Esophagus muscularis mucosa (tissue), 4 donors: ENCODE measurements at regions not wholly inside any gene's neighbourhood (a gene's known extent, or its start where the extent isn't known, plus 50 kb on each side); places are given as distances from the start of the nearest gene placed in this dataset.

Source experiments
- DNase-seq: peaks from one replicate; pipeline ENCODE4 v3.0.0-alpha.2; 2017; ENCODE audit errors: extremely low spot score
- H3K27ac ChIP-seq, 4 donors: fragments of 200-600 bp; sonication (generic); replicated peaks in 1 of 4; 1 replicate in 3 of 4; 2 replicates in 1 of 4; pipeline ENCODE4 v1.5.1; 2016 to 2019; ENCODE audit warnings: mild to moderate bottlenecking in 1 of 4
- H3K27me3 ChIP-seq, 4 donors: fragments of 200-600 bp; sonication (generic); one replicate each; pipeline versions ENCODE4 v1.5.1 to v1.6.0; 2016 to 2019
- H3K36me3 ChIP-seq, 4 donors: fragments of 200-600 bp; sonication (generic); one replicate each; pipeline ENCODE4 v1.5.1; 2016 to 2019
- H3K4me1 ChIP-seq, 4 donors: fragments of 200-600 bp; sonication (generic); one replicate each; pipeline ENCODE4 v1.5.1; 2016 to 2019
- H3K4me3 ChIP-seq, 4 donors: fragments of 200-600 bp; sonication (generic); 1 replicate in 2 of 4; 2 replicates in 2 of 4; pipeline ENCODE4 v1.5.1; 2016 to 2019; ENCODE audit warnings: mild to moderate bottlenecking in 4 of 4, moderate library complexity in 1 of 4
- H3K9me3 ChIP-seq, 4 donors: fragments of 200-600 bp; sonication (generic); 1 replicate in 3 of 4; 2 replicates in 1 of 4; pipeline ENCODE4 v1.5.1; 2016 to 2019
- EP300 ChIP-seq: sonication (generic); formaldehyde crosslinking; IDR thresholded peaks from one replicate; pipeline ENCODE4 v1.6.1; 2017; ENCODE audit warnings: antibody characterized with exemption
- POLR2A ChIP-seq: fragments of 450-650 bp; IDR thresholded peaks from one replicate; pipeline ENCODE4 v1.6.1; 2017; ENCODE audit warnings: antibody characterized with exemption, moderate library complexity, mild to moderate bottlenecking, low read depth
- POLR2AphosphoS5 ChIP-seq, 2 donors: sonication (generic); formaldehyde crosslinking; IDR thresholded peaks; one replicate each; pipeline ENCODE4 v1.6.1; 2017; ENCODE audit warnings: antibody characterized with exemption in 2 of 2
- WGBS: methylation state at CpG from one replicate; pipeline ENCODE4 v1.1.5; 2018; 5-methylcytosine and 5-hydroxymethylcytosine counted together
- intact Hi-C: fragments of 100-400 bp; cut with DNase I; formaldehyde crosslinking; loops from one replicate; pipeline ENCODE4 v1.15.1; 2023
- TF ChIP-seq, protein P1 (sequence below), 3 experiments: fragments of 200-600 bp in 2 of 3; fragments of 450-650 bp in 1 of 3; sonication (generic) in 2 of 3; IDR thresholded peaks; one replicate each; pipeline ENCODE4 v1.5.1; 2017 to 2019; ENCODE audit warnings: antibody characterized with exemption in 3 of 3, mild to moderate bottlenecking in 2 of 3, moderate library complexity in 1 of 3

- Histone ChIP-seq H3K4me1 (no peaks in the 10 kb centered on the region), H3K27ac (no peak overlapping the region), H3K9me3 (peaks cover 0 to 9% (median 4%) of the 10 kb centered on the region in 4 donors), H3K27me3 (peaks cover 0 to 19% (median 0%) of the 10 kb centered on the region in 4 donors), H3K4me3 (no peak overlapping the region), H3K36me3 (no peaks in the 10 kb centered on the region)
- TF ChIP-seq, protein P1, sequence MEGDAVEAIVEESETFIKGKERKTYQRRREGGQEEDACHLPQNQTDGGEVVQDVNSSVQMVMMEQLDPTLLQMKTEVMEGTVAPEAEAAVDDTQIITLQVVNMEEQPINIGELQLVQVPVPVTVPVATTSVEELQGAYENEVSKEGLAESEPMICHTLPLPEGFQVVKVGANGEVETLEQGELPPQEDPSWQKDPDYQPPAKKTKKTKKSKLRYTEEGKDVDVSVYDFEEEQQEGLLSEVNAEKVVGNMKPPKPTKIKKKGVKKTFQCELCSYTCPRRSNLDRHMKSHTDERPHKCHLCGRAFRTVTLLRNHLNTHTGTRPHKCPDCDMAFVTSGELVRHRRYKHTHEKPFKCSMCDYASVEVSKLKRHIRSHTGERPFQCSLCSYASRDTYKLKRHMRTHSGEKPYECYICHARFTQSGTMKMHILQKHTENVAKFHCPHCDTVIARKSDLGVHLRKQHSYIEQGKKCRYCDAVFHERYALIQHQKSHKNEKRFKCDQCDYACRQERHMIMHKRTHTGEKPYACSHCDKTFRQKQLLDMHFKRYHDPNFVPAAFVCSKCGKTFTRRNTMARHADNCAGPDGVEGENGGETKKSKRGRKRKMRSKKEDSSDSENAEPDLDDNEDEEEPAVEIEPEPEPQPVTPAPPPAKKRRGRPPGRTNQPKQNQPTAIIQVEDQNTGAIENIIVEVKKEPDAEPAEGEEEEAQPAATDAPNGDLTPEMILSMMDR (IDR thresholded peaks at IDR 0.05): no peak
- TF ChIP-seq POLR2AphosphoS5 (IDR thresholded peaks at IDR 0.05) (no peak), EP300 (no peak), POLR2A (no peak)
- intact Hi-C loops: no loop called here
- no peak for DNase-seq
- WGBS: 84% methylated on average over 16 of the region's 16 CpGs
These were observed 583.5 kb upstream of the SALL3 start for GRCh38 chr18:78396077-78396476.

DNA sequence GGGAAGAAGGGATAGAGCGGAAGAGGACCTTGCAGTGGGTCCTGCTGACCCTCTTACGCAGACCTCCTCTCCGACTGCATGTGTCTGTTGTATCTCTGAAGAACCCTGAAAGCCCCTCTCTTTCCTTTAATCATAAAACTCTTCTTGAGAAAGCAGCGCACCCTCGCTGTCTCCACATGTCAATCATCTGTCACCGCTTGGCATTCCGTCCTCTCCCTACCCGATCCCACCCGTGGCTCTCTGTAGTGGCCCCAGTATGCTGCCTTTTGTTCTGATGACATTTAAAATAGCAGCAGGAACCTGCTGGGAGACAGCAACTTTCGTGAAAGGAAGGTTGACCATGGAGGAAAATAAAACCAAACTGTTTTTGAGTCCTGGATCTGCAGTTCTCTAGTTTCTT lies 582.9 kb upstream of the SALL3 start:
- Histone ChIP-seq H3K27me3 (peaks cover 0 to 19% (median 0%) of the 10 kb centered on the region in 4 donors), H3K4me3 (no peak overlapping the region), H3K27ac (no peak overlapping the region), H3K4me1 (no peaks in the 10 kb centered on the region), H3K9me3 (peaks cover 0 to 9% (median 4%) of the 10 kb centered on the region in 4 donors), H3K36me3 (no peaks in the 10 kb centered on the region)
- intact Hi-C loops: no loop called here
- no peak for DNase-seq
- WGBS: 83% methylated on average over 10 of the region's 10 CpGs
- no peak for TF ChIP-seq EP300
- TF ChIP-seq, protein P1 (IDR thresholded peaks at IDR 0.05): no peak
- TF ChIP-seq POLR2AphosphoS5 (IDR thresholded peaks at IDR 0.05): no peak
- TF ChIP-seq POLR2A: no peak

DNA sequence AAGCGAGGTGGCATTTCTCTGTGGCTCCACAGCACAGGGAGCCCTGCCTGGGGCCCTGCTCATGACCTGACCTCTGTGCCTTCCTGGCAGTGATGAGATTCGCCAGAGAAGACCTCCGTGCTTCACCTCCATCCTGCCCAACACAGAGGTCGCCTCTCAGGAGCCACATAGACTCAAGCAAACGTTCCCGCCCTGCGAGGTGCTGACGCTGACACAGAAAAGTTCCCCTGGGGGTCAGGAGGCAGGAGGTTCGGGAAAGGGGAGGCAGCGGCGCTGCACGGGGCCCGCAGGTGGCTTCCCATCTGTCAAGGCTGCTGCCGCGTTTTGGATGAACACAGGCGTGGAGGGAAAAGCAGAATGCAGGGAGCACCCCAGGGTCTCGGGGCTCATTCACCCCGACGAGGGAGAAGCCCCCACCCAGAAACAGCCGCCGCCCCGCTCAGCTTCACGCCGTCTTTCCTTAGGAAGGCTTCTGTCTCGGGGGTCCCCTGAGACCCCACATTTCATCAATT lies 579.6 kb upstream of the SALL3 start:
- Histone ChIP-seq H3K27me3 (peaks cover 0 to 23% (median 0%) of the 10 kb centered on the region in 4 donors), H3K9me3 (peaks cover 0 to 9% (median 4%) of the 10 kb centered on the region in 4 donors), H3K27ac (no peak overlapping the region), H3K36me3 (no peaks in the 10 kb centered on the region), H3K4me3 (no peak overlapping the region), H3K4me1 (no peaks in the 10 kb centered on the region)
- TF ChIP-seq, protein P1 (IDR thresholded peaks at IDR 0.05): no peak
- TF ChIP-seq POLR2A: no peak
- no peak for TF ChIP-seq POLR2AphosphoS5 (IDR thresholded peaks at IDR 0.05)
- no peak for TF ChIP-seq EP300
- DNase-seq: no peak
- intact Hi-C loops: no loop called here
- WGBS: 77% methylated on average over 25 of the region's 25 CpGs

- Histone ChIP-seq H3K4me3 (no peak overlapping the region), H3K27me3 (peaks cover 0 to 22% (median 0%) of the 10 kb centered on the region in 4 donors), H3K27ac (no peak overlapping the region), H3K9me3 (peaks cover 0 to 7% (median 3%) of the 10 kb centered on the region in 4 donors), H3K4me1 (no peaks in the 10 kb centered on the region), H3K36me3 (no peaks in the 10 kb centered on the region)
- intact Hi-C loops: no loop called here
- TF ChIP-seq POLR2A: no peak
- TF ChIP-seq EP300: no peak
- TF ChIP-seq POLR2AphosphoS5 (IDR thresholded peaks at IDR 0.05): no peak
- TF ChIP-seq, protein P1 (IDR thresholded peaks at IDR 0.05): no peak
- 88% methylated on average over 6 of the region's 7 CpGs for WGBS
- DNase-seq: no peak
These were observed 577.2 kb upstream of the SALL3 start for GRCh38 chr18:78402440-78402839.

DNA sequence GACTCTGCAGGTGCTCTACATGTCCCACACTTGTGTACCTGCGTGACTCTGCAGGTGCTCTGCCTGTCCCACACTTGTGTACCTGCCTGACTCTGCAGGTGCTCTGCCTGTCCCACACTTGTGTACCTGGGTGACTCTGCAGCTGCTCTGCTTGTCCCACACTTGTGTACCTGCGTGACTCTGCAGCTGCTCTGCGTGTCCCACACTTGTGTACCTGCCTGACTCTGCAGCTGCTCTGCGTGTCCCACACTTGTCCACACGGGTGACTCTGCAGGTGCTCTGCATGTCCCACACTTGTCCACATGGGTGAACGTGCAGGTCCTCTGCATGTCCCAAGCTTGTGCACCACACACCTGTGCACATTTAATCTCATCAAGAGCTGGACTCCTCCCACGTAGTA lies 576.7 kb upstream of the SALL3 start:
- DNase-seq: no peak
- Histone ChIP-seq H3K27ac (no peak overlapping the region), H3K27me3 (peaks cover 0 to 22% (median 0%) of the 10 kb centered on the region in 4 donors), H3K4me1 (no peaks in the 10 kb centered on the region), H3K36me3 (no peaks in the 10 kb centered on the region), H3K4me3 (no peak overlapping the region), H3K9me3 (peaks cover 0 to 2% (median under 1%) of the 10 kb centered on the region in 4 donors)
- intact Hi-C loops: no loop called here
- 81% methylated on average over 6 of the region's 7 CpGs for whole genome bisulfite sequencing
- TF ChIP-seq POLR2A: no peak
- no peak for TF ChIP-seq EP300
